HCT116 (cell line): ENCODE measurements at regions not wholly inside any gene's neighbourhood (a gene's known extent, or its start where the extent isn't known, plus 50 kb on each side); places are given as distances from the start of the nearest gene placed in this dataset.

ENCODE experiments used
- ATF3 ChIP-seq: IDR thresholded peaks from 2 replicates; pipeline ENCODE4 v1.6.1; 2012
- CTCF ChIP-seq, 3 experiments: fragments of 200-600 bp in 1 of 3; sonication (generic) in 1 of 3; IDR thresholded peaks in 2 of 3; conservative IDR thresholded peaks in 1 of 3; 2 replicates each; pipeline ENCODE4 v1.5.1; 2012 to 2017; ENCODE audit warnings: low read depth in 2 of 3, low read length in 2 of 3, antibody characterized with exemption in 1 of 3, borderline replicate concordance in 1 of 3, control low read depth in 1 of 3, mild to moderate bottlenecking in 1 of 3, mixed read lengths in 1 of 3, mixed run types in 1 of 3, moderate library complexity in 1 of 3; ENCODE audit not compliant: insufficient read depth in 1 of 3
- POLR2A ChIP-seq: IDR thresholded peaks from 2 replicates; pipeline ENCODE4 v1.7.0; 2011; ENCODE audit warnings: borderline replicate concordance; ENCODE audit not compliant: insufficient read depth, insufficient read length; ENCODE audit errors: extremely low read depth
- TCF7L2 ChIP-seq: IDR thresholded peaks from 2 replicates; pipeline ENCODE4 v1.7.0; 2011; ENCODE audit warnings: borderline replicate concordance, inconsistent platforms; ENCODE audit not compliant: insufficient read depth, insufficient read length; ENCODE audit errors: extremely low read depth
- YY1 ChIP-seq: IDR thresholded peaks from 2 replicates; pipeline ENCODE4 v1.6.1; 2011; ENCODE audit warnings: low read length, low read depth, moderate library complexity, mild to moderate bottlenecking; ENCODE audit not compliant: insufficient replicate concordance; ENCODE audit errors: extremely low read depth

- TF ChIP-seq CTCF (IDR thresholded peaks at IDR 0.05 in 2 of 3, conservative IDR thresholded peaks at IDR 0.05 in 1 of 3; ENCODE audit: borderline replicate concordance in 1 of 3, insufficient read depth in 1 of 3, low read depth in 2 of 3, low read length in 2 of 3) (no peak), TCF7L2 (no peak), POLR2A (no peak), YY1 (no peak), ATF3 (no peak)
These were observed 142.7 kb upstream of the CSF3R start for GRCh38 chr1:36625253-36625934.
